HEK293 (cell line): ENCODE measurements at regions not wholly inside any gene's neighbourhood (a gene's known extent, or its start where the extent isn't known, plus 50 kb on each side); places are given as distances from the start of the nearest gene placed in this dataset.

ENCODE experiments used
- CTCF ChIP-seq: fragments of 450-650 bp; formaldehyde crosslinking; IDR thresholded peaks from 2 replicates; pipeline ENCODE4 v1.5.1; 2016; ENCODE audit warnings: missing biosample characterization, missing genetic modification characterization
- KLF9 ChIP-seq: fragments of 450-650 bp; formaldehyde crosslinking; IDR thresholded peaks from 2 replicates; pipeline ENCODE4 v1.5.1; 2016; ENCODE audit warnings: missing biosample characterization, missing genetic modification characterization, low read depth
- ZBTB49 ChIP-seq: fragments of 450-650 bp; formaldehyde crosslinking; IDR thresholded peaks from 2 replicates; pipeline ENCODE4 v1.5.1; 2016; ENCODE audit warnings: missing biosample characterization, missing genetic modification characterization, low read depth
- ZFP41 ChIP-seq: fragments of 450-650 bp; formaldehyde crosslinking; IDR thresholded peaks from 2 replicates; pipeline ENCODE4 v1.5.1; 2016; ENCODE audit warnings: missing biosample characterization, missing genetic modification characterization, borderline replicate concordance
- ZNF202 ChIP-seq: fragments of 450-650 bp; formaldehyde crosslinking; IDR thresholded peaks from 2 replicates; pipeline ENCODE4 v1.5.1; 2016; ENCODE audit warnings: missing biosample characterization, missing genetic modification characterization, borderline replicate concordance
- ZNF274 ChIP-seq, 2 experiments: fragments of 200-500 bp in 1 of 2; fragments of 450-650 bp in 1 of 2; sonication (Bioruptor generic) in 1 of 2; formaldehyde crosslinking in 1 of 2; IDR thresholded peaks; 2 replicates each; pipeline versions ENCODE4 v1.5.1 to v1.6.1; 2014 to 2016; ENCODE audit warnings: borderline replicate concordance in 1 of 2, inconsistent platforms in 1 of 2, low read length in 1 of 2, missing biosample characterization in 1 of 2, missing genetic modification characterization in 1 of 2
- ZNF426 ChIP-seq: fragments of 450-650 bp; formaldehyde crosslinking; IDR thresholded peaks from 2 replicates; pipeline ENCODE4 v1.5.1; 2017; ENCODE audit warnings: missing biosample characterization, missing genetic modification characterization, mild to moderate bottlenecking, inconsistent platforms, moderate library complexity
- ZNF449 ChIP-seq: fragments of 450-650 bp; formaldehyde crosslinking; IDR thresholded peaks from 2 replicates; pipeline ENCODE4 v1.5.1; 2017; ENCODE audit warnings: missing biosample characterization, mild to moderate bottlenecking, missing genetic modification characterization, moderate library complexity
- ZNF623 ChIP-seq: fragments of 450-650 bp; formaldehyde crosslinking; IDR thresholded peaks from 2 replicates; pipeline ENCODE4 v1.5.1; 2016; ENCODE audit warnings: missing biosample characterization, missing genetic modification characterization
- ZSCAN16 ChIP-seq: fragments of 450-650 bp; formaldehyde crosslinking; IDR thresholded peaks from 2 replicates; pipeline ENCODE4 v1.5.1; 2016; ENCODE audit warnings: missing biosample characterization, missing genetic modification characterization
- TF ChIP-seq, protein P1 (sequence below): fragments of 450-650 bp; formaldehyde crosslinking; IDR thresholded peaks from 2 replicates; pipeline ENCODE4 v1.5.1; 2016; ENCODE audit warnings: missing biosample characterization, missing genetic modification characterization, low read depth
- TF ChIP-seq, protein P2 (sequence below): fragments of 450-650 bp; formaldehyde crosslinking; IDR thresholded peaks from 2 replicates; pipeline ENCODE4 v1.5.1; 2016; ENCODE audit warnings: missing biosample characterization, missing genetic modification characterization
- TF ChIP-seq, protein P3 (sequence below): fragments of 450-650 bp; formaldehyde crosslinking; conservative IDR thresholded peaks from 2 replicates; pipeline ENCODE4 v1.5.1; 2016; ENCODE audit warnings: low read depth, missing biosample characterization, missing genetic modification characterization
- TF ChIP-seq, protein P4 (sequence below): fragments of 450-650 bp; formaldehyde crosslinking; IDR thresholded peaks from 2 replicates; pipeline ENCODE4 v1.5.1; 2016; ENCODE audit warnings: missing biosample characterization, missing genetic modification characterization

DNA sequence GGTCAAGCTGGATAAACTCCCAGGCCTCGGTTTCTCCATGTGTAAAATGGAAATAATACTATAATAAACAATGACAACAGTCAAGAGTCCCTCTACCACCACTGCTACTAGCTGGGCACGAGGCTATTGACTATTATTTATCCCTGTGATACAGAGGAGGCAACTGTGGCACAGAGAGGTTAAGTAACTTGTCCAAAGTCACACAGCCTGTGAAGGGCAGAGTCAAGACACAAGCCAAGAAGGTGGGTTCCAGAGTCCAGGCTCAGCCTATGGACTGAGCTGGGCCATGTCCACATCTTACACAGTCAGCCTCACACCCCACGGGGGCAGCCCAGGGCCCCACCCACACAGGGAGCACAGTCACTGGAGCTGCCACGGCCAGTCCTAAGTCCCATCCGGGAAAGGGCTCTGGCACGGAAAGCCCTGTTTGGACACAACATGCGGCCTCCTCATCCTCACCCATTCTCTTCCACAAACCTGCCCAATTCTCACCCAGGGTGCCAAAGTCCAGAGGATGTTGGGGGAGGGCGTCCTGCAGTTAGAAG lies 384.0 kb downstream of the SHANK2 start:
- TF ChIP-seq KLF9 (tag by site-specific recombination) (no peak), ZNF202 (tag by site-specific recombination) (no peak), ZNF274 (IDR thresholded peaks at IDR 0.05; ENCODE audit: low read length) (no peak), ZNF274 (tag by site-specific recombination; IDR thresholded peaks at IDR 0.05; ENCODE audit: borderline replicate concordance) (no peak), ZNF623 (no peak), CTCF (tag by site-specific recombination) (no peak), ZBTB49 (no peak), ZNF426 (tag by site-specific recombination) (no peak), ZSCAN16 (tag by site-specific recombination) (no peak), ZFP41 (no peak), ZNF449 (tag by site-specific recombination) (no peak)
- TF ChIP-seq, protein P1, sequence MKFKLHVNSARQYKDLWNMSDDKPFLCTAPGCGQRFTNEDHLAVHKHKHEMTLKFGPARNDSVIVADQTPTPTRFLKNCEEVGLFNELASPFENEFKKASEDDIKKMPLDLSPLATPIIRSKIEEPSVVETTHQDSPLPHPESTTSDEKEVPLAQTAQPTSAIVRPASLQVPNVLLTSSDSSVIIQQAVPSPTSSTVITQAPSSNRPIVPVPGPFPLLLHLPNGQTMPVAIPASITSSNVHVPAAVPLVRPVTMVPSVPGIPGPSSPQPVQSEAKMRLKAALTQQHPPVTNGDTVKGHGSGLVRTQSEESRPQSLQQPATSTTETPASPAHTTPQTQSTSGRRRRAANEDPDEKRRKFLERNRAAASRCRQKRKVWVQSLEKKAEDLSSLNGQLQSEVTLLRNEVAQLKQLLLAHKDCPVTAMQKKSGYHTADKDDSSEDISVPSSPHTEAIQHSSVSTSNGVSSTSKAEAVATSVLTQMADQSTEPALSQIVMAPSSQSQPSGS (tag by site-specific recombination), result no peak
- TF ChIP-seq, protein P2, sequence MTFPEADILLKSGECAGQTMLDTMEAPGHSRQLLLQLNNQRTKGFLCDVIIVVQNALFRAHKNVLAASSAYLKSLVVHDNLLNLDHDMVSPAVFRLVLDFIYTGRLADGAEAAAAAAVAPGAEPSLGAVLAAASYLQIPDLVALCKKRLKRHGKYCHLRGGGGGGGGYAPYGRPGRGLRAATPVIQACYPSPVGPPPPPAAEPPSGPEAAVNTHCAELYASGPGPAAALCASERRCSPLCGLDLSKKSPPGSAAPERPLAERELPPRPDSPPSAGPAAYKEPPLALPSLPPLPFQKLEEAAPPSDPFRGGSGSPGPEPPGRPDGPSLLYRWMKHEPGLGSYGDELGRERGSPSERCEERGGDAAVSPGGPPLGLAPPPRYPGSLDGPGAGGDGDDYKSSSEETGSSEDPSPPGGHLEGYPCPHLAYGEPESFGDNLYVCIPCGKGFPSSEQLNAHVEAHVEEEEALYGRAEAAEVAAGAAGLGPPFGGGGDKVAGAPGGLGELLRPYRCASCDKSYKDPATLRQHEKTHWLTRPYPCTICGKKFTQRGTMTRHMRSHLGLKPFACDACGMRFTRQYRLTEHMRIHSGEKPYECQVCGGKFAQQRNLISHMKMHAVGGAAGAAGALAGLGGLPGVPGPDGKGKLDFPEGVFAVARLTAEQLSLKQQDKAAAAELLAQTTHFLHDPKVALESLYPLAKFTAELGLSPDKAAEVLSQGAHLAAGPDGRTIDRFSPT (tag by site-specific recombination), result no peak
- TF ChIP-seq, protein P3, sequence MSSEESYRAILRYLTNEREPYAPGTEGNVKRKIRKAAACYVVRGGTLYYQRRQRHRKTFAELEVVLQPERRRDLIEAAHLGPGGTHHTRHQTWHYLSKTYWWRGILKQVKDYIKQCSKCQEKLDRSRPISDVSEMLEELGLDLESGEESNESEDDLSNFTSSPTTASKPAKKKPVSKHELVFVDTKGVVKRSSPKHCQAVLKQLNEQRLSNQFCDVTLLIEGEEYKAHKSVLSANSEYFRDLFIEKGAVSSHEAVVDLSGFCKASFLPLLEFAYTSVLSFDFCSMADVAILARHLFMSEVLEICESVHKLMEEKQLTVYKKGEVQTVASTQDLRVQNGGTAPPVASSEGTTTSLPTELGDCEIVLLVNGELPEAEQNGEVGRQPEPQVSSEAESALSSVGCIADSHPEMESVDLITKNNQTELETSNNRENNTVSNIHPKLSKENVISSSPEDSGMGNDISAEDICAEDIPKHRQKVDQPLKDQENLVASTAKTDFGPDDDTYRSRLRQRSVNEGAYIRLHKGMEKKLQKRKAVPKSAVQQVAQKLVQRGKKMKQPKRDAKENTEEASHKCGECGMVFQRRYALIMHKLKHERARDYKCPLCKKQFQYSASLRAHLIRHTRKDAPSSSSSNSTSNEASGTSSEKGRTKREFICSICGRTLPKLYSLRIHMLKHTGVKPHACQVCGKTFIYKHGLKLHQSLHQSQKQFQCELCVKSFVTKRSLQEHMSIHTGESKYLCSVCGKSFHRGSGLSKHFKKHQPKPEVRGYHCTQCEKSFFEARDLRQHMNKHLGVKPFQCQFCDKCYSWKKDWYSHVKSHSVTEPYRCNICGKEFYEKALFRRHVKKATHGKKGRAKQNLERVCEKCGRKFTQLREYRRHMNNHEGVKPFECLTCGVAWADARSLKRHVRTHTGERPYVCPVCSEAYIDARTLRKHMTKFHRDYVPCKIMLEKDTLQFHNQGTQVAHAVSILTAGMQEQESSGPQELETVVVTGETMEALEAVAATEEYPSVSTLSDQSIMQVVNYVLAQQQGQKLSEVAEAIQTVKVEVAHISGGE, result no peak
- TF ChIP-seq, protein P4, sequence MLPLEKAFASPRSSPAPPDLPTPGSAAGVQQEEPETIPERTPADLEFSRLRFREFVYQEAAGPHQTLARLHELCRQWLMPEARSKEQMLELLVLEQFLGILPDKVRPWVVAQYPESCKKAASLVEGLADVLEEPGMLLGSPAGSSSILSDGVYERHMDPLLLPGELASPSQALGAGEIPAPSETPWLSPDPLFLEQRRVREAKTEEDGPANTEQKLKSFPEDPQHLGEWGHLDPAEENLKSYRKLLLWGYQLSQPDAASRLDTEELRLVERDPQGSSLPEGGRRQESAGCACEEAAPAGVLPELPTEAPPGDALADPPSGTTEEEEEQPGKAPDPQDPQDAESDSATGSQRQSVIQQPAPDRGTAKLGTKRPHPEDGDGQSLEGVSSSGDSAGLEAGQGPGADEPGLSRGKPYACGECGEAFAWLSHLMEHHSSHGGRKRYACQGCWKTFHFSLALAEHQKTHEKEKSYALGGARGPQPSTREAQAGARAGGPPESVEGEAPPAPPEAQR (tag by site-specific recombination), result no peak
